ENCODE measurements at regions not wholly inside any gene's neighbourhood (a gene's known extent, or its start where the extent isn't known, plus 50 kb on each side); places are given as distances from the start of the nearest gene placed in this dataset.

DNA sequence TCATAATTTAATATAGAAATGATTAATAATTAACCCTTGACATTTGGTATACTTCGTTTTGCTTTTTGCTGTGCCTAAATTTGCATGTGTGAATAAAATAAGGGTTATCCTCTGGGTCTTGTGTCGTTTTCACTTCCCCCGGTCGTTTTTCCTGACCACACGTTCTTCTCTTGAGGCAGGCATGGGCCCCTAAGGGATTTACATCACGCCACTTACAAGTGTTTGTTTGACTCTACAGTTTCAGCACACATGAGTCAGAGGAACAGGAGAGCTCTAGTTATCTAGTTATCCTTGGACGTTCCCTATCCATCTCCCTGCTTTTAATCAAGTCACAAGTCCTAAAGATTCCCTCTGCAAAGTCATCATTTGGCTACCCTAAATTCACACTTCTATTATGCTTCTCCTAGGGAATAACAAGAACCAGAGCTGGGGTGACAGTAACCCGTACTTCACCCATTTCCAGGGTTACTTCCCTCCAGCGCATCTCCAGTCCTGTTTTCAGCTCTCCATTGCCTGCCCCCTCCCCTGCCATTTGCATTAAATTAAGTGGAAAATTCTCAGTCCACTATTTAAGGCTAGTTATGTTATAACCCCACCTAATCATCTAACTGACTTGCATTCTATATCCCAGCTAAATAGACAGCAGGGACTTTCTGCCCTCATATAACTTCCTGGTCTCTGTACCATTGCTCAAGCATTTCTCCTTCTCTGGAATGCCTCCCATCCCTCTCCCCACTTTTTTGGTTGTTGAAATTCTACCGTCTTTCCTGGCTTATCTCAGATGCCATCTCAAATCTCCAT lies 206.9 kb downstream of the PTEN start:
- no peak for TF ChIP-seq ZFX (IDR thresholded peaks at IDR 0.05; ENCODE audit: borderline replicate concordance)
- TF ChIP-seq, protein P1, sequence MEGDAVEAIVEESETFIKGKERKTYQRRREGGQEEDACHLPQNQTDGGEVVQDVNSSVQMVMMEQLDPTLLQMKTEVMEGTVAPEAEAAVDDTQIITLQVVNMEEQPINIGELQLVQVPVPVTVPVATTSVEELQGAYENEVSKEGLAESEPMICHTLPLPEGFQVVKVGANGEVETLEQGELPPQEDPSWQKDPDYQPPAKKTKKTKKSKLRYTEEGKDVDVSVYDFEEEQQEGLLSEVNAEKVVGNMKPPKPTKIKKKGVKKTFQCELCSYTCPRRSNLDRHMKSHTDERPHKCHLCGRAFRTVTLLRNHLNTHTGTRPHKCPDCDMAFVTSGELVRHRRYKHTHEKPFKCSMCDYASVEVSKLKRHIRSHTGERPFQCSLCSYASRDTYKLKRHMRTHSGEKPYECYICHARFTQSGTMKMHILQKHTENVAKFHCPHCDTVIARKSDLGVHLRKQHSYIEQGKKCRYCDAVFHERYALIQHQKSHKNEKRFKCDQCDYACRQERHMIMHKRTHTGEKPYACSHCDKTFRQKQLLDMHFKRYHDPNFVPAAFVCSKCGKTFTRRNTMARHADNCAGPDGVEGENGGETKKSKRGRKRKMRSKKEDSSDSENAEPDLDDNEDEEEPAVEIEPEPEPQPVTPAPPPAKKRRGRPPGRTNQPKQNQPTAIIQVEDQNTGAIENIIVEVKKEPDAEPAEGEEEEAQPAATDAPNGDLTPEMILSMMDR (IDR thresholded peaks at IDR 0.05), result no peak
- no peak overlapping the region for H3K27ac ChIP-seq

DNA sequence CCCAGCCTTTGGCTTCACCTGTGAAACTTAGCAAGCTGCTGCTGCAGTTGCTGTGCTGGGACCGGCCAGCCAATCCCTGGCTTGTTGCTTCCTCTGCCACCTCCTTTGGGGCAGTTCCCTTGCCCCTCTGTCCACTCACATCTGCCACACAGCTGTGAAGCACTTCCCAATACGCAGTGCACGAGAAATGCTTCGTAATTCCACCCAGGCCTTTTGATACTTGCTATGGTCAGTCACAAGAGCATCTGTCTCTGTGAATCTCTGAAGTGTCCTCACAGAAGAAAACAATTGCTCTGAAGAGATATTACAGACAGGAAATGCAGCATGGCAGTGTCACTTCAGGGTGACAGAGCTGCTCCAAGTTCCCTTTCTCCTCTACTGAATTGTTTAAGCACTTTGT lies 208.5 kb downstream of the PTEN start:
- TF ChIP-seq ZFX (IDR thresholded peaks at IDR 0.05; ENCODE audit: borderline replicate concordance), result no peak
- TF ChIP-seq, protein P1 (IDR thresholded peaks at IDR 0.05), result no peak

DNA sequence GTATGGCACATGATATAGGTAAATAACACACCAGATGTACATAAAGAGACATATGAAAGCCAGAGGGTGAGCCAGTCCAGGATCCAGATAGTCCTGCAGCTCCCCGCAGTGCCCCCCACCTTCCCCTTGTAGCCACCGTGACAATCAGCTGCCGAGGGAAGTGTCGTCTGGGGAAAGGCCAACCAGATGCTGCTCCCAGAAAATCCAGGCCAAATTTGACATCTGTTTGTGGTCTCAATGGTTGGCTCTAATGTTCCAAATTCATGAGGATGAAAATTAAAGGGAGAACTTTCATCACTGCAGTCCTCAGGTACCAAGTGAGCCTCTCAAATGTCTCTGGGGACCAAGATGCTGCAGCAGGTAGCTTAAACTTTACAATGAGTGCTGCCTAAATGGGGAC lies 210.3 kb downstream of the PTEN start:
- TF ChIP-seq, protein P1 (IDR thresholded peaks at IDR 0.05), result no peak
- no peak for TF ChIP-seq ZFX (IDR thresholded peaks at IDR 0.05; ENCODE audit: borderline replicate concordance)
- H3K27ac ChIP-seq, result no peak overlapping the region

More for the DNA sequence above, 208.5 kb downstream of the PTEN start:
- no peak overlapping the region for H3K27ac ChIP-seq

DNA sequence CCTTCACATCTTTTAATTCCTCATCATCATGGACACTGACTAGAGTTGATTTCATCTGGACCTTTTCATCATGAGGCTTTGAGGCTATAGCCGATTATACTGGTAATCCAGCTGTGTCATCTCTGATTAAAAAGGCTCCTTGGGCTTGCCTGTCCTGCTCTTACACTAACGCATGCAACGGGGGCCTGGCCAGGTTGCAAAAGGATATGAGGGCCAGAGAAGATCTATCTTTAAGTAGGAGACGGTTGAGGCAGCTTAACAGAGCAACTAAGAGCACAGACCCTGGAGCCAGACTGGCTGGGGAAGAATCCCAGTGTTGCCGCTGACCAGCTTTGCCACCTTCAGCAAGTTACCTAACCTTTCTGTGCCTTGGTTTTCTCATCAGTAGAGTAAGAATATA lies 211.5 kb downstream of the PTEN start:
- no peak overlapping the region for H3K27ac ChIP-seq
- no peak for TF ChIP-seq ZFX (IDR thresholded peaks at IDR 0.05; ENCODE audit: borderline replicate concordance)
- TF ChIP-seq, protein P1 (IDR thresholded peaks at IDR 0.05), result no peak

DNA sequence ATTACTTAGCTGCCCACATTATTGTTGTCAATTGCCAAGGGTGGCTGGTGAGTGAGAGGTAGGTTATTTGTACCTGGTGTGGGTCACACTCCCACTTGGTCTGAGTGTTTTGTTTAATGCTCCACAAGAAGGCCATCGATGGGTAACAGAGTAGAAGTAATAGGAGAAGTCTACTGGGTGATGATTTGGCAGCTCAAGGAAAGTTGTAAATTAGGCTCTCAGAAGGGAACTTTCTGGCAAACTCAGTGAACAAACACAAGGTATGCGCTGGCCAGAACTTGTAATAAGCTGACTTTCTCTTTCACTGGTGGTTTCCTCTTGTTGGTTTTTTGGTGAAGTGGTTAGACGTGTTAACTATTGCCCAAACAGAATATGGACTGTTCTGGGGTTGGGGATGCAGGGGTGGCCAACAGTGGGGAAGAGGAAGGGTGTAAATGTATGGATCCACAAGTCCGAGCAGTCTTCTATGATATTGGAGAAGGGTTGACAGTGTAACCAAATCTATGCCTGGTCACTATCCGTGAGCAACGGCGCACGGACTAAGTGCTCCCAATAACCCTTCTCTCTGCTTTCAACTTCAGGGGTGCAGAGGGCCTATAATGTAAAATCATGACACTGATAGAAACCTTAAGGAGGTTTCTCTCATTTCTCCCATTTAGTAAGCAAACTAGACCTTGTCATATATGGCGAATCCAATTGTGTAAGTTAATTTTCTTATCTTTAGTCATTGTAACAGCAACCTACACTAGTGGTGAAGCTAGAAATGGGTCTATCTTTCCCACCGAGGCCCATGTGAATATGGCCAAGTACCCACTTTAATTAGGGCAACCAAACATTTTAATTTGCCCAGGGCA lies 212.8 kb downstream of the PTEN start:
- TF ChIP-seq, protein P1 (IDR thresholded peaks at IDR 0.05), result no peak
- no peak for TF ChIP-seq ZFX (IDR thresholded peaks at IDR 0.05; ENCODE audit: borderline replicate concordance)
- H3K27ac ChIP-seq, result no peak overlapping the region

DNA sequence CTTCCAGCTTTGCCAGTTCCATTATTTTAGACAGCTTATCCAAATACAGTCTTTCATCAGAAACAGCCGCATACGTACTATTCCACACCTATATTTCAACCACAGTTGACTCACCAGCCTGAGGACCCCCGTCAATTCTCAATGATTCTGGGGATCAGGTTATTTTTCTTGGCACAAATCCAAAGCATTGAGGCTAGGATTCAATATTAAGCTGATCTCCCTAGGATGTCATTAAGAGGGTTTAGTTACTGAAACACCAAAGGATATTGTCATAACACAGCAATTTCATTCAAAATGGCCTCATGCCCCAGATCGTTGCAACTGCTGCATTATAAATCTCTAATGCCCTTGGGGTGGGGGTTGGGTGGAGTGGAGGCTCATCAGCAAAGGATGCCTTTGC lies 214.6 kb downstream of the PTEN start:
- H3K27ac ChIP-seq, result no peak overlapping the region
- TF ChIP-seq, protein P1 (IDR thresholded peaks at IDR 0.05), result no peak
- no peak for TF ChIP-seq ZFX (IDR thresholded peaks at IDR 0.05; ENCODE audit: borderline replicate concordance)

DNA sequence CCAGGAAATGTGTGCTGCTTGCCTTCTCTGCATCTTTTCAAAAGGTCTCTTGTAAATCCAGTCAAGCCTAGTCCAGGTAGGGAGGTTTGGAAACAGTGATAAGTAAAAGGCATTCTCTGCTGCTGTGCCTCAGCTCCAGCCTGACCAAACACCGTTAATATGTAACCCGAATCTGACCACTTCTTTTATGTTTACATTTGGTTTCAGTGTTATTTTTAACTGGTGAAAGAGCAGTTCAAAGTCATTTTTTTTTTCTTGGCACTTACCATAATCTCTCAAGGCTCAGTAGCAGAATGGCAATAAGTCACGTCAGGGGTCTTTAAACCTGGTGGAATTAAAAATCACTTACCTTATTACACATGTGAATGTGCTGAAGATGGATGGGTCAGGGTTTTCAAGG lies 216.8 kb downstream of the PTEN start:
- H3K27ac ChIP-seq, result peak overlapping the region; percentile 38

More for the DNA sequence above, 216.8 kb downstream of the PTEN start:
- TF ChIP-seq ZFX (IDR thresholded peaks at IDR 0.05; ENCODE audit: borderline replicate concordance), result no peak
- TF ChIP-seq, protein P1 (IDR thresholded peaks at IDR 0.05), result no peak

Measured in 22Rv1 (cell line).